ENCODE measurements at regions not wholly inside any gene's neighbourhood (a gene's known extent, or its start where the extent isn't known, plus 50 kb on each side); places are given as distances from the start of the nearest gene placed in this dataset.
"Not testable (repeated sequence)": the region's sequence is repeated elsewhere in the genome, so short reads cannot be mapped to it uniquely, and the experiment has no call there.

- in situ Hi-C loops (cut with HindIII; ENCODE audit: low sequenced_read_pairs), result no loop called here
These were observed 371.8 kb upstream of the KCND2 start for GRCh38 chr7:119900996-119901672.

GRCh38 chr7:119903085-119903484, 369.9 kb upstream of the KCND2 start:
- in situ Hi-C loops (cut with HindIII; ENCODE audit: low sequenced_read_pairs), result no loop called here

GRCh38 chr7:119905495-119905894, 367.5 kb upstream of the KCND2 start:
- in situ Hi-C loops (cut with HindIII; ENCODE audit: low sequenced_read_pairs), result no loop called here

- in situ Hi-C loops (cut with HindIII; ENCODE audit: low sequenced_read_pairs), result no loop called here
These were observed 364.0 kb upstream of the KCND2 start for GRCh38 chr7:119908948-119909347.

- in situ Hi-C loops (cut with HindIII; ENCODE audit: low sequenced_read_pairs), result not testable (repeated sequence)
These were observed 358.9 kb upstream of the KCND2 start for GRCh38 chr7:119914119-119914518.

- in situ Hi-C loops (cut with HindIII; ENCODE audit: low sequenced_read_pairs), result no loop called here
These were observed 356.5 kb upstream of the KCND2 start for GRCh38 chr7:119916501-119916900.

GRCh38 chr7:119918185-119918584, 354.8 kb upstream of the KCND2 start:
- in situ Hi-C loops (cut with HindIII; ENCODE audit: low sequenced_read_pairs), result no loop called here

GRCh38 chr7:119919986-119920385, 353.0 kb upstream of the KCND2 start:
- in situ Hi-C loops (cut with HindIII; ENCODE audit: low sequenced_read_pairs), result no loop called here

- in situ Hi-C loops (cut with HindIII; ENCODE audit: low sequenced_read_pairs), result no loop called here
These were observed 347.2 kb upstream of the KCND2 start for GRCh38 chr7:119925581-119926289.

- in situ Hi-C loops (cut with HindIII; ENCODE audit: low sequenced_read_pairs), result no loop called here
These were observed 343.1 kb upstream of the KCND2 start for GRCh38 chr7:119929891-119930290.

GRCh38 chr7:119931230-119931824, 341.6 kb upstream of the KCND2 start:
- in situ Hi-C loops (cut with HindIII; ENCODE audit: low sequenced_read_pairs), result no loop called here

- in situ Hi-C loops (cut with HindIII; ENCODE audit: low sequenced_read_pairs), result no loop called here
These were observed 337.5 kb upstream of the KCND2 start for GRCh38 chr7:119935418-119936025.

- in situ Hi-C loops (cut with HindIII; ENCODE audit: low sequenced_read_pairs), result no loop called here
These were observed 336.1 kb upstream of the KCND2 start for GRCh38 chr7:119936836-119937235.

GRCh38 chr7:119937745-119938144, 335.2 kb upstream of the KCND2 start:
- in situ Hi-C loops (cut with HindIII; ENCODE audit: low sequenced_read_pairs), result no loop called here

GRCh38 chr7:119943942-119944600, 328.9 kb upstream of the KCND2 start:
- in situ Hi-C loops (cut with HindIII; ENCODE audit: low sequenced_read_pairs), result loop anchor here (5.0 kb wide), 1 partner anchor 243 kb away; no protein-coding TSS in a partner anchor

- in situ Hi-C loops (cut with HindIII; ENCODE audit: low sequenced_read_pairs), result loop anchor here (5.0 kb wide), 1 partner anchor 243 kb away; no protein-coding TSS in a partner anchor
These were observed 328.4 kb upstream of the KCND2 start for GRCh38 chr7:119944601-119944972.

- in situ Hi-C loops (cut with HindIII; ENCODE audit: low sequenced_read_pairs), result no loop called here
These were observed 327.2 kb upstream of the KCND2 start for GRCh38 chr7:119945822-119946221.

GRCh38 chr7:119949053-119949452, 323.9 kb upstream of the KCND2 start:
- in situ Hi-C loops (cut with HindIII; ENCODE audit: low sequenced_read_pairs), result no loop called here

GRCh38 chr7:119950390-119951041, 322.5 kb upstream of the KCND2 start:
- in situ Hi-C loops (cut with HindIII; ENCODE audit: low sequenced_read_pairs), result not testable (repeated sequence)

GRCh38 chr7:119951614-119952013, 321.4 kb upstream of the KCND2 start:
- in situ Hi-C loops (cut with HindIII; ENCODE audit: low sequenced_read_pairs), result not testable (repeated sequence)

- in situ Hi-C loops (cut with HindIII; ENCODE audit: low sequenced_read_pairs), result no loop called here
These were observed 315.6 kb upstream of the KCND2 start for GRCh38 chr7:119957335-119957734.
